ENCODE measurements at regions not wholly inside any gene's neighbourhood (a gene's known extent, or its start where the extent isn't known, plus 50 kb on each side); places are given as distances from the start of the nearest gene placed in this dataset.

DNA sequence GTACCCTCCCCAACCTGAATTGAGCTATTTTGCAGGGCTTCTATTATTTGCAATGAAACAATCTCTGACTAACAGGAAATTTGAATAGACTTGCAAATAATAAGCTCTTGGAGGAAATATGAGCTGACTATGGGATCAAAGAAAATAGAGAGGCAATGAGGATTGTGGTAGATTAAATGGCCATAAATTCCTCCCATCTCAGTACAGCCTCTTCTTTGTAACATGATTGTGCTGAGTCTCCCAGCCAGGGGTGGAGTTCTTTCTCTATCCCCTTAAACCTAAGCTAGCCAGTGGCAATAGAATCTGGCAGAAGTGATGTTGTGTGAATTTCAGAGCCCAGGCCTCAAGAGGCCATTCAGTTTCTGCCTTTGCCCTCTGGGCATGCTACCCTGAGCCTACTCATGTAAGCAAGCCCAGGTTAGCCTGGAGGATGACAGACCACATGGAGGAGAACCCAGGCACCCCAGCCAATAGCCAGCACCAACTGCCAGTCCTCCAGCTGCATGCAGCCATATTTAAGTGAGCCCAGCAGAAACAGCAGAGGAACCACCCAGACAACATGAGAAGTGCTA lies 86.8 kb upstream of the TP53I11 start:
- DNase-seq, result no peak

- DNase-seq, result no peak
Observed at GRCh38 chr11:45038923-45039322, 88.2 kb upstream of the TP53I11 start.

DNA sequence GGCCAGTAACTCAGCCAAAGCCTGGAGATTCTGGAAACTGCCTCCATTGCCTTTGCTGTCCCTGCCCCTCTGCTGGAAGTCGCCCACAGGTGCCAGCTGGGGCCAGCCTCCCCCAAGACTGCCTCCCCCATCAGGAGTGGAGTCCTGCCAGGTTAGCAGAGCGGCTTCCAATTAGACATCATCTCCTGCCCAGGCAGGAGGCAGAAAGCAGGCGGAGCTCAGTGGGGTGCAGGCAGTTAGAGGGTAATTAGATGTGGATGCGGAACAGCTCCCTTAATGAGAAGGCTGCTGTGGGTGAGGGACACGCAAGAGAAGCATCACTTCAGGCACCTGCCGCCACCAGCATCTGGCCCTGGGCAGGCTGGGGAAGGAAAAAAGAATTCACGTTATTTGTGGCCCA lies 90.9 kb upstream of the TP53I11 start:
- DNase-seq, result no peak

DNA sequence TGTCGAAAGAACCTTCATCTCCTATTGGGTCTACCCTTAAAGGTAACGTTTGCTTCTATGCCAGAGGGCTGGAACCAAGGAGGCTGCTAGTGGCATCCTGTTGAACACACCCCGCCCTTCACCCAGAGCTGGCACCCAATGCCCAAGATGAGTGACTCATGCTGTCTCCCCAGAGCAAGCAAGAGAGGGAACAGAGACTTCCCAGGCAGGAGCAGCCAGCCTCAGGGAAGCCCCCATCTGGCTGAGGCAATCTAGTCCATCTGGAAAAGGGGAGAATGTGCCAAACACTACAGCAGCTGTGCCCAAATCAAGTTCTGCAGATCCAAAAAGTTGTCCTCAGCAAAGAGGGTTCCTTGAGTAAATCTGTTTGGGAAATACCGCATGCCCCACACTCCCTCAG lies 91.9 kb upstream of the TP53I11 start:
- DNase-seq, result no peak

DNA sequence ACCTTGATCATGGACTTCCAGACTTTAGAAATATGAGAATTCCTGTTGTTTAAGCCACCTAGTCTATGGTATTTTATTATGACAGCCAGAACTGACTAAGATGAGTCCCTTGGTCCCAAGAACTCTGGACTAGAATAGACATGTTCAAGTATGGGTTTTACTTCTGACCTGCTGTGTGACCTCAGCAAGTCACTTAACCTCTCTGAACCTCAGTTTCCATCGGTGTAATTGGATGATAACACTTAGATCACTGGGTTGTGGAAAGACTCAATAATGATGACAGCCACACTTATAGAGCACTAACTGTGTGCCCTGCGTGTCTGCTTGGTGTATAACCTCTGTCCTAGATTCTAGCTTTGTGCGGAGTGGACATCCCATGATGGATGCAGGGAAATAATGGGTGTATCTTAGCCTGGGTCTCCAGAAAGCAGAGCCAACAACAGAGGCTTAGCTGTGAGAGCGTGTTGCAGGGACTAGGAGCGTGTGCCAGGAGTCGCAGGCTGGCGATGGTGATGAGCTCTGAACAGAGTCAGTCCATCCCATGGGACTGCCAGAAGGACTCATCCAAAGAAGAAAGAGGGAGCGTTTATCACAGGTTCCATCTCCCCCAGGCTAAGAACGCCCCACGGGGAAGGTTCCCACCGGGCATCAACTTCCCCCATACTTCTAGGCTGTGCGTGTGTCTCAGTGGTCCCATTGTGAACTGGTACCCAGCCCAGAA lies 93.2 kb upstream of the TP53I11 start:
- DNase-seq, result no peak

DNA sequence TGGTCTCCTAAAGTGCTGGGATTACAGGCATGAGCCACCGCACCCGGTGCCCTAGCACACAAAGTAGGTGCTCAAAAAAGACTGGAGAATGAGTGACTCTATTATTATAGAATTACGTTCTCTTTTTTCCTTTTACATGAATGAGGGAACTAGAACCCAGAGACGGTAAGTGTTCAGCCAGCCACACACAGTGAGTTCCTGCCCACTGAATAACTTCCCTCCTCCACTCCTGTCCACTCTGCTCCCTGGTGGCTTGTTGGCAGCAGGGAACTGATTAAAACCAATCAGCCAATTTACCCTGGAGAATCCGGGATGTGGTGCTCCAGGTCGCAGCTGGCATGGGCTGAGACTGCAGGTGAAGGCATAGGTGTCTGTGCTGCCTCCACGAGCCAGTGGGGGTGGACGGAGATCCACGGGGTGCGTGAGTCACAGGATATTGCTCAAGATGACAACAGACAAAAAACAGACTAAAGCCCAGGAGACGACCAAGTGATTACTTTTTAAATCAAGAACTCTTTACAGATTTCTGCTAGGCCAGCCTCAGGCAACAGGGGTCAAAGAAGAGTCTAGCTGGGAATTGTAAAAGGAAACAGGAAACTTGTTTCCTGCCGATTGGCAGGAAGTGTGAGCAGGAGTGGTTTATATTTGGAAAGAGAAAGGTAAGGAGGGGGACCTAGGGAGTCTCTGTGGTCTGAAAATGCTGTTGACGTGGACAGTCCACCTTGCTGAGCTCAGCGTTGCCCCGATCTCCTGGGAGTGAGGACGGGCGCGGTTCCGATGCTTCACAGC lies 95.2 kb upstream of the TP53I11 start:
- no peak for DNase-seq

DNA sequence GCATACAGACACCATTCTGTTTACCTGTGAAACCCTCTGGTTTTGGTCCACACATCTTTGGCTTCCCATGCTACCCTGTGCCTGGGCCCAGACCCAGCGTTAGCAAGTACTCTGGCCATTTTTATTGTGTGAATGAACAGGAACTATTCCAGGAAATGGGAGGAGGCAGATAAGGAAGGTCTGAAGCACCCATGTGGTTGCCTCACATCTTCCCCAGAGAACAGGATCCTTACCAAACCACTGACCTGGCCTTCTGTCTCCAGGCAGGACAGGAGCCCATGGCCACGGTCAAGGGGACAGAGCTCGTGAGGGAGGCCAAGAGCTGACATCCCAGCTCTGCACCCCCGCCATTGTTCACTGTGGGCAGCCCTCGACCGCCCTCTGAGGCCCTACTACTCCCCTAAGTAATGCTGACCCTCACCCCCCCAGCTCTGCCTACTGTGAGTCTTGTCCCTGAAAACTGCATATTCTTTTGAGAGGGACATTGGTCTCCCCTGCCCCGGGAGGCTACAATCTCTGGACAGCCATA lies 97.7 kb upstream of the TP53I11 start:
- DNase-seq, result no peak

GRCh38 chr11:45048870-45049691 lies 97.4 kb upstream of the PRDM11 start:
- DNase-seq, result no peak

GRCh38 chr11:45050111-45050510 lies 96.3 kb upstream of the PRDM11 start:
- DNase-seq, result no peak

GRCh38 chr11:45051621-45052020 lies 94.8 kb upstream of the PRDM11 start:
- DNase-seq, result no peak

DNA sequence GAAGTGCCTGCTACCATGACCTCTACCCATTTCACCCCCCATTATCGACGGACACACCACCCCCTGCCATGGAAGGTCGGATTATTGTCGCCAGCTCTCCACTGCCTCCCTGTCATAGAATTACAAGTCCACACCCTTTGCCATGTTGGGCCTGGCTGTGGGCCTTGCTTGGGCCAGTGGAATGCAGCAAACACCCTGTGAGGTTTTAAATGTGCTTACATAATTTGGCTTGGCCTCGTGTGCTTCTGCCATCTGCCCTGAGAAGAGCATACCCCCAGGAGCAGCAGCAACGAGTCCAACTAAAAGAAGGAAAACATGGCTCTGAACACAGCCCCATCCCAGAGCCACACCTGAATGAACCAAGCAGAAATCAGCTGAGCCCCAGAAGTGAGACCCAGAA lies 94.1 kb upstream of the PRDM11 start:
- no peak for DNase-seq

- DNase-seq, result no peak
Observed at GRCh38 chr11:45053736-45054446, 92.5 kb upstream of the PRDM11 start.

DNA sequence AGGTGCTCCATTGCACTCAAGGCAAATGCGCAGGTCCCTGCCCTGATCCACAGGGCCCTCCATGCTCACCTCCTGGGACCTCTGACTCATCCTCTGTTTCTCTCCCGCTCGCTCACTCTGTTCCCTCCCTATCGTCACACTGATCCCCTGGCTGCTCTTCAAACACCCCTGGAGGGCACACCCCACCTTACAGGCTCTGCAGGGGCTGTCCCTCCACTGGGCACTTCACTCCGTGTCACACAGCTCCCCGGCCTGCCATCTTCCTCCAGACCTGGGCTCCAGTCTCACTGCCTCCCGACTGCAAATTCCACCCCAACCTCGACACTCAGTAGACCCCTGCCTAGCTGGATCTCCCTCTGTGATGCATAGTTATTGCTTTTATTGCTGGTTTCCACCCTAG lies 91.5 kb upstream of the PRDM11 start:
- no peak for DNase-seq

DNA sequence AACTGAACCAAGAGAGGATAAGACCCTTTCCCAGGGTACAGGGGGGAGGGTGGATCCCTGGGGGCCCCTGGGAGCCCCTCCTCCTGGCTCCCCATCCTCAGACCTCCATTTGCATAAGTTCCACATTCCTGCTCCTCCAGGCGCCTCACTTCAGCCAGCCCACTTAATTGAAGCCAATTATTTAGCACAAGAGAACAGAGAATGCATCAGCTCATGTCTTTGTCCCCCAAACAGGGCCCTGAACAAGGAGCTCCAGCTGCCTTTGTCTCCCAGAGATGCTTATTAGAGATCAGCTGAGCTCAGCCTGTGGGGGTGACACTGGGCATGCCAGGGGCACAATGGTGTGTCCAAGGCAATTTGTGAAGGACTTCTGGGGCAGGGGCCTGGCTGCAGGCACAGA lies 89.9 kb upstream of the PRDM11 start:
- DNase-seq, result no peak

DNA sequence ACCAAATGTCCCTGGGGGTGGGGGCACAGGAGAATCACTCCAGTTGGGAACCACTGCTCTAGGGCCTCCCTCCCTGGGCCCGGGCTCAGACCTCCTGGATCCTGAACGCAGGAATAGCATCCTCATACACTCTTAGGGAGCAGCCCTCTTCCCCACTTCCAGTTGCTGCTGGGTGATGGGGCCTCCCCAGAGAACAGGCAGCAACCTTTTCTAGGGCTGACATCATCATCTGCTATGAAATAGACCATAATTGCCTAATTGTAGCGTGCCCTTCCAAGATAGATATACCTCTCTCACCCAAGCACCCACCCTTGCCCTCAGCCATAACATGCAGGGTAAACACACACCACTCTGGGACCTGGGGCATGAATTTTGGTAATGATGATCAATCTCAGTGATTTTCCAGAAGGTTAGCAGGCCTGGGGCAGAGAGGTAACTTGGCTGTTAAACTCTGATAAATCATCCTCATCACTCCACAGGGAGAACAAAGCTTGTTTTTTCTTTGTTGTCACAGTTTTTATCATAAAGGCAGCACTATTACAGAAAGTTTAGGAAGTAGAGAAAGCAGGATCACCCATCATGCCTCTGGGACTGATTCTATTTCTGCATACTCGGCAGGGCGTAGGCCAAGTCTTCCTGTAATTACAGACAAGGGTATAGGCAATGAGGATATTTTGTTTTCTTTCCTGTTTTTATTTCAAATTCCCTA lies 88.3 kb upstream of the PRDM11 start:
- DNase-seq, result no peak

- no peak for DNase-seq
Observed at GRCh38 chr11:45058647-45058950, 87.8 kb upstream of the PRDM11 start.

DNA sequence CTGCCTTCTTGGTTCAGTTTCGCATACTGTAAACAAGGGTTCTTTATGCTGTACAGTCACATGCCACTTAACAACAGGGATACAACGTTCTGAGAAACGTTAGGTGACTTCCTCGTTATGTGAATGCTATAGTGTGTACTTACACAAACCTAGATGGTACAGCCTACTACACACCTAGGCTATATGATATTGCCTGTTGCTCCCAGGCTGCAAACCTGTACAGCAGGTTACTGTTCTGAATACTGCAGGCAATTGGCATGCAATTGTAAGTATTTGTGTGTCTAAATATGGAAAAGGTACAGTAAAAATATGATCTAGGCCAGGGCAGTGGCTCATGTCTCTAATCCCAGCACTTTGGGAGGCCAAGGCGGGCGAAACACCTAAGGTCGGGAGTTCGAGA lies 85.7 kb upstream of the PRDM11 start:
- no peak for DNase-seq

DNA sequence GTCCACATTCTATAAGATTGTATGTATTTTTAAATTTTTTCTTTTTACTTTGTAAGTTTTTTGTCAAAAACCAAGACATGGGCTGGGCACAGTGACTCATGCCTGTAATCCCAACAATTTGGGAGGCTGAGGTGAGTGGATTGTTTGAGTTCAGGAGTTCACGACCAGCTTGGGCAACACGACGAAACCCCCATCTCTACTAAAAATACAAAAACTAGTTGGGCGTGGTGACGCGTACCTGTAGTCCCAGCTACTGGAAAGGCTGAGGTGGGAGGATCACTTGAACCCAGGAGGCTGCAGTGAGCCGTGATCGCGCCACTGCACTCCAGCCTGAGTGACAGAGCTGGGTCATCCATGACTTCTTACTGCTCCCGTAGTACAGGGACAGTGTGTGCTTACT lies 84.8 kb upstream of the PRDM11 start:
- DNase-seq, result no peak

- DNase-seq, result no peak
Observed at GRCh38 chr11:45062115-45062514, 84.3 kb upstream of the PRDM11 start.

GRCh38 chr11:45062974-45063635 lies 83.3 kb upstream of the PRDM11 start:
- DNase-seq, result no peak

GRCh38 chr11:45063669-45064068 lies 82.8 kb upstream of the PRDM11 start:
- DNase-seq, result no peak

Measured in NCI-H2029 treated with DMSO at 0.1 percent for 48 hours (cell line).